HG03064 (cell line): ENCODE measurements at regions not wholly inside any gene's neighbourhood (a gene's known extent, or its start where the extent isn't known, plus 50 kb on each side); places are given as distances from the start of the nearest gene placed in this dataset.

Experiments
- ATAC-seq: cut with Tn5 transposase; IDR thresholded peaks from one replicate; pipeline ENCODE4 v1.9.1; 2021; ENCODE audit warnings: low read depth; ENCODE audit not compliant: unreplicated experiment

GRCh38 chr3:124459678-124460077 lies 270.6 kb upstream of the UMPS start:
- ATAC-seq = no peak

GRCh38 chr3:124461126-124461525 lies 269.1 kb upstream of the UMPS start:
- ATAC-seq = no peak

- no peak for ATAC-seq
Observed at GRCh38 chr3:124461838-124462632, 268.2 kb upstream of the UMPS start.

GRCh38 chr3:124463234-124463633 lies 267.0 kb upstream of the UMPS start:
- ATAC-seq = no peak

DNA sequence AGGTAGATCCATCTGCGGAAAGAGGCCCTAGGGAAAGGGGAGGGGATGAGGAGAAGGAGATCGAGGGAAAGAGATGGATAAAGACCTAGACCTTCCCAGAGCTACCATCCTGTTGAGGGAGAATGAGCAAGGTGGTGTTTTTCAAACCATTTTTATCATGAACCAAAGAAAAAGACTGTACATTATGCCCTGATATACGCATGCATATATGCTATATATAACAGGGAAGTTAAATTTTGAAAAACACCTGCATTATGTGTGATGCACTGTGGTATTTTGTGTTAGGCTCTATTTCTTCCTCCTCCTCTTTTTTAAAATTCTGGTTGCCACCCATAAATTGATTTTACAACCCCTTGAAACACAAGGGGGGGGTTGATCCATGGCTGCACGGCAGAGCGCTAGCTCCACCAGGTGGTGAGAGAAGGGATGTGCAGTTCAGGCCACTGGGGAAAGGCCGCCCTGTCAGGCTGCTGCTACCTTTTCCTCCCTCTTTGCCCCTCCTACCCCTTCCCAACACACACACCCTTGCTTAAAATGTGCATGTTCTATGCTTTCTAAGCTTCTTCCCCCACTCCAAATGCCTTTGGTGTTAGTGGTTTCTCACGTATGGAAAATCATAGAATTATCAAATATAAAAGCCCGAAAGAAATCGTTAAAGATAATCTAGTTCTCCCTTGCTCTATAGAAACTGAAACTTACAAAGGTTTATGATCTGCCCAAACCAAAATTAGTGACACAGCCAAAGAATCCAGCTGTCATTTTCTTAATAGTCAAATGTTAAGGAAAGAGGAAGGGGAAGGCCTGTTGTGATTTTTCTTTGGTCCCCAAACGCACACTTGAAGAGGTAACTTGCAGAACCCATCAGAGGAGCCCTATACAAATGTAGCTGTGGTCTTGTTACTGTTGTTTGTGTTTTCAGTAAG lies 262.0 kb upstream of the UMPS start:
- no peak for ATAC-seq

DNA sequence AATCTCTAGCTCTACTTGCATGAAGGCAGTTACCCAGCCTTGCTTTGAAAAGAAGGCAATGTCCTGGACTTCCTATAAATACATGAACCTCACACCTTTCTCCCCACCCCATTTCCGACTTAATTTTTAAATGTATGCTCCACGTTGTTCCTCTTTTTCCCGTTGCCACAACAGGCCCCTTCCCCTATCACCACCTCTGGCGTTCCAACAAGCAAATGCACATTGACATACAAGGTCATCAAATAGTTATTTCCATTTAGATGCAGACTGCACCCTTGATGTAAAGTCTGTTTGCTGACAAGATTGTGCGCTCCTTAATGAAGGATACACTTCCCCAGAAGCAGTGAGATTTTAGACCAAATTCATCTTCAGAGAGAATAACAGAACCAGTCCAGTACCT lies 260.7 kb upstream of the UMPS start:
- ATAC-seq = no peak

GRCh38 chr3:124478830-124479229 lies 251.4 kb upstream of the UMPS start:
- no peak for ATAC-seq

GRCh38 chr3:124483915-124484470 lies 246.3 kb upstream of the UMPS start:
- no peak for ATAC-seq

- no peak for ATAC-seq
Observed at GRCh38 chr3:124486324-124486723, 243.9 kb upstream of the UMPS start.

DNA sequence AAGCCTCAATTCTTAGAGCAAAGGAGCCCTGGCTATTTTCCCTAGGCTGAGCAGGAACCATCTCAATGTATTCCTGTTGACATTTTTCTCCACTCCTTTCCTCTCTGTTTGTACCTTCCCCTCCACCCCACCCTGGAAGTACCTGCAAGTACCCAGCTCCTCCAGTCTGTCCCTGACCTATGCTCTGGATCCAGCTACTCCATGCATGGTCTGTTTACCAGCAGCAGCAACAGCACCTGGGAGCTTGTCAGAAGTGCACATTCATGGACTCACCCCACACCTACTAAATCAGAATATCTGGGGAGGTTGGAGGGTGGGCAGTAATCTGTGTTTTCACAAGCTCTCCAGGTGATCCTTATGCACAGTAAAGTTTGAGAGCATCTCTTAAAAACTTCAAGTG lies 240.7 kb upstream of the UMPS start:
- no peak for ATAC-seq

DNA sequence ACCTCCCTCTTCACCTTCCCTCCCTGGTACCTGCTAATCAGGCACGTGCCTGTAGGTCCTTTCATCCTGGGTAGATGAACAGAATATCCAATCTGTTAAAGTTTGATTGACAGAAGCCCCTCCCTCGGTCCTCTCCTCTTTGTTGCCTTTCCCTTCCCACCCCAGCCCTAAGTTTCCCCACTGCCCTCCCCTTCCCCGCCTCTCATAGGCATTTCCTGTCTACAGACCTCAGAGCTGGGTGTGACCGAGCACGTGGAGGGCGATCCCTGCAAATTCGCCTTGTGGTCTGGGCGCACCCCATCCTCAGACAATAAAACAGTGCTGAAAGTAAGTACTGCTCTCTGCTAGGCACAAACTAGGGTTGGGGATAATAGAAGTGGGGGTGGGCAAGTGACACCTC lies 239.2 kb upstream of the UMPS start:
- no peak for ATAC-seq

GRCh38 chr3:124491875-124492274 lies 238.4 kb upstream of the UMPS start:
- ATAC-seq = no peak

DNA sequence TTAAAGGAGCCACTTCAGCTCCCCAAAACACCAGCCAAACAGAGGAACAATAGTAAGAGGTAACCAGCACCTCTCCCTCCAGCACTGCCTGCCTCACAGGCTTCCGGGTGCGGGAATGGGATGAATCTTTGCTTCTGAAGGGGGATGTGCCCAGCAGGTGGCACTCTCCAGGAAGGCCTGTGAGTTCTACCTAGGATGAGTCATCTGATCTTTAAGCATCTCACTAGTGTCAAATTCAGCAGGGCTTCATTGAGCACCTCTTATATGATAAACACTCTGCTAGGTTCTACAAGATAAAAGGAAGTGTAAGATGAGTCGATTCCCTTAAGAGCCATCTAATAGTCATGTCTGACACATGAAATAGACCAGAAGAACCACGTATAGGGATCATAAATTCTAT lies 237.4 kb upstream of the UMPS start:
- ATAC-seq = no peak

DNA sequence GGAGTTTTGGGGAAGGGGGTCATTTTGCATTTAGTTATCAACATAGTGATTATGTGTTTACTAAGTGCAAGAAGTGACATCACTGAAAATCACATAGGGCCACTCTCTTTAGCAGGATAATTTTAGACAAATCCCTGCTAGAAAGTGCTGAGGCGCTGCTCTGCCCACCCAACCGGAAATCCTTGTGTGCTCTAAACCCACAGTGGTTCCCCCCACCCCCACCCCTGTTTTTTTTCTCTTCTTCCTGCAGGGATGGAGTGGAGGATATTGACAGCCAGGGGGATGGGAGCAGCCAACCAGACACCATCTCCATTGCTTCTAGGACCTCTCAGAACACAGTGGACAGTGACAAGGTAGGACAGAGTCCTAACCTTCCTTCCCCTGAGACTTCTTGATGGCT lies 234.2 kb upstream of the UMPS start:
- ATAC-seq = no peak

DNA sequence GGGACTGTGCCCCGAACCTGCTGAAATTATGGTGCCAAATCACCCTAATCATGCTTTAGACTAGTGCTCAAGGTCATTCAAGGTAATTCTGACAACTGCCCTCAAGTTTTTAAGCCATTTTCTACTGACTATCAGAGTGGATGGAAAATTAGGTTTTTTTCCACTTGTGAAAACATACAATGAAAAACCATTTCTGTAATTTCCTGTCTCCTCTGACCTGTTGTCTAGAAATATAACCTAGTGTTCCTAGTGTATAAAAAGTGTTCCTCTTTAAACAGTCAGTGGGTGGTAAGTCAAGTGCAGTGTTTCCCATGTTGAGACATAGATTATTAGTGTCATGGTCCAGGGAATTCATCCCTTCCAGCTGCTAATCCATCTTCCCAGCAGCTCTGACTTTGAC lies 232.8 kb upstream of the UMPS start:
- no peak for ATAC-seq

DNA sequence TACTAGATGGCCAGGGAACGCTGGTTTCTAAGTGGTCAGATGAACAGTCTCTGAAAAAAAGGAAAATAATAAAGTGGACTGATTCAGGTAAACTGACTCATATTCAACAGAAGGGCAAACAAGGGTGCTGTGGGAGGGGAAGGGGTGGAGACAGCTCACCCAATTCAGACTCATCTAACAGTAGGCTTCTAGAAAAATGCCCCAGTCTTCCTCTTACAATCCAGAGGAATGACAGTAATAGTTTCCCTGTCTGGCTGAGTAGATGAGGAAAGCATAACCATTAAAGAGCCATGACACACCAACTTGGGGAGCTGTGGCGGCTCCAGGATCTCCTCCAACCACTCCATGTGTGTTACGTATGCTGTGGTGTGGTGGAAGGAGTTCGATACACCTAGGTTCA lies 231.4 kb upstream of the UMPS start:
- ATAC-seq = no peak

DNA sequence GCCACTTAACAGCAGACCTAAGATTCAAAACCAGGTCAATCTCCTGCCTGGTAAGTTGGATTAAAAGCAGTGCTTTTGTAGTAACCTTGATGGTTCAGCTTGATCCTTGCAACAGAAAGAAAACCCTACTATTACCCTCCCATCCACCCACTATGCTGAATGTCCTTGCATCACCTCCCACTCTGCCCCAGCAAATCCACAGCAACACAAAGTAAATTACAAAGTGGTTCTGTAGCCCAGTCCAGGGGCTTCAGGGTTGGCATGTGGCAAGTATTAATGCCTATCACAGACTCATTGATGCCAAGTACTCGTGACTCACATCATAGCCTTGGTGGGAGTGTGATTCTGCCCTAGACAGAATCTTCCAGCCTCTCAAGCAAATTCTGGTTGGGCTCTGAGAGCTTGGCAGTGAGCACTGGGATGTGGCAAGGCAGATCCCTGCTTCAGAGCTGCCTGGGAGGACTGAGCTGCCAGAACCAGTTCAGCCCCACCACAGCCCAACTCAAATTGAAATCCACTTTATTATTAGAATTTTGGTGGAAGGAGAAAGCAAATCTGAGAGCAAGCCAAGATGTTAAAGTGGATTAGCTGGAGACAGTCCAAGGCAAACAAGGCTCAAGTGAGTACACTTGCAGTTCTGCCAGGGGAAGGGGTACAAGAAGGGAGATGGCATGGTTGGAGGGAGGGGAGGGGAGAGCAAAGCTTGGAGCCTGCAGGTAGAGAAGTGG lies 225.8 kb upstream of the UMPS start:
- ATAC-seq = no peak

GRCh38 chr3:124509884-124510283 lies 220.4 kb upstream of the UMPS start:
- ATAC-seq = no peak

GRCh38 chr3:124510290-124510689 lies 220.0 kb upstream of the UMPS start:
- no peak for ATAC-seq

DNA sequence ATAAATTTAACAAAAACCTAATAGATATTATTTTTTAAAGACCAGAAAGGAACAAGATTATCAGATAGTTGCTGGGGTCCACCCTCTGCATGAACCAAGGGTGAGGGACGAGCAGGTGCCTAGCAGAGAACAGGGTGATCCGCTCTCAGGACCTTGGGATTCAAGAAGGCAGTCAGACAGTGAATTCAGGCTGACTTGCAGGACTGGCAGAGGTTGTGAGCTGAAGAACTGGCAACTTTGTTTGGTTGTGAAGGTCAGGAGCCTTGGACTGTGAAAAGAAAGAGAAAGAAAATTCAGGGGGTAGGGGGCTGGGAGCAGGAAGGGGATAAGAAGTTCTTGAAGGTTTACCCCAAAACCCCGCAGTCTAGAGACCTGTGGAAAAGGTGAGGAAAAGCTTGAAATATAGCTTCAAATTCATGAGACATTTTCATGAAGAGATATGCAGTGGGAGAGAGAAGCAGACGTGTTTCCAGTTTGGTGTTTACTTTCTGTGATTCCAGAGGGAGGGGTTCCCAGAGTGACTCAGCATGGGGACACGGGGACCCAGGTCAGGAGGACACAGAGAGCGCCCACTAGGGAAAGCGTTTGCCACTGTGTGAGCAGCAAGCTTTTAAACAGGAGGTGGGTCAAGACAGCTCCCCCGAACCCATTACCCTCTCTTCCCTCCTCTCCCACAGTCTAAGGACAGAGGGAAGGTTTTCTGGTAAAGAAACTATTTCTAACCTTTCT lies 217.2 kb upstream of the UMPS start:
- no peak for ATAC-seq
